ENCODE measurements at regions not wholly inside any gene's neighbourhood (a gene's known extent, or its start where the extent isn't known, plus 50 kb on each side); places are given as distances from the start of the nearest gene placed in this dataset.
A peak's percentile ranks its signal among the peaks of the same experiment; 100 is the strongest.

DNA sequence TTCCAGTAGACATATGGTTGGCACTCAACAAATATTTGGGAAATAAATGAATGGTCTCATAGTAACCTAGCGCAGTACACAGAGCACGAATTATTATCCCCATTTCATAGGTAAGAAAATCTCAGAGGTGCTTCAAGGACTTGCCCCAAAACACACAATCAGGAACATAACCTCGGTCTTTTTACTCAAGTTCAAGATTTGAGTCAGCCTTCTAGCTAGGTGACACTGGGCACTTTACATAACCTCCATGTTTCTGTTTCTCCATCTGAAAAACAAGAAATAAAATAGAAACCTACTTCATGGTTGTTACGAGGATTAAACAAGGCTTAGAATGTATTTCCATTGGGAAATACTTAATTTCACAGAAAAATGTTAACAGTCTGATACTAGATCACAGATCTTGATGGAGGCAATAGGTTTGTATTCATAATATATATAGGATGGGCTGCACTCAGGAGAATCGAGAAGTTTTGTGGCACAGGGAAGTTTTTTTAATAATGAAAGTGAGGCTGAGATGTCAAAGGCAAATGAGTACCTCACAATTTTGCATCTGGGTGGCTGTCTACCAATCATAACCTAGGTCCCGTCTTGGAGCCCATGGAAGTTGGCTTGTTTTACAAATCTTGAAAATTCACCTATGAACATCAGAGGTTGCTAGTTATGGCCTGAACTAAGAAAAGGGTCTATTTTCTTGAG lies 147.4 kb upstream of the ZC3H12C start:
- Histone ChIP-seq H3K27ac (ENCODE audit: control insufficient read depth, insufficient read depth) (peak overlapping the region; percentile 83), H2AFZ (ENCODE audit: control insufficient read depth, low read depth, low read length) (peak overlapping the region; percentile 73)
- intact Hi-C loops (cut with micrococcal nuclease; ENCODE audit: unreplicated experiment): loop anchor here (1.0 to 5.0 kb wide), 9 partner anchors 55 to 489 kb away; no protein-coding TSS in a partner anchor

More for the DNA sequence above, 147.4 kb upstream of the ZC3H12C start:
- no peaks in the 10 kb centered on the region for H3K79me2 ChIP-seq (ENCODE audit: control insufficient read depth, insufficient read depth, low read length)
- ChIA-PET POLR2A (interaction anchor here (1.4 kb wide), 2 partner anchors 24 to 80 kb away, joined by 3 to 5 read pairs; no protein-coding TSS in a partner anchor), RAD21 (ENCODE audit: unreplicated experiment) (interaction anchor here (1.0 to 7.6 kb wide), 18 partner anchors 10 to 485 kb away, joined by 3 to 186 read pairs (median 7); no protein-coding TSS in a partner anchor), SMC1A (ENCODE audit: uncharacterized antibody, unreplicated experiment) (interaction anchor here (0.9 to 7.6 kb wide), 27 partner anchors 11 to 489 kb away, joined by 3 to 127 read pairs (median 5); no protein-coding TSS in a partner anchor), CTCF (interaction anchor here (0.6 to 8.4 kb wide), 23 partner anchors 9 to 1247 kb away, joined by 3 to 251 read pairs (median 5); no protein-coding TSS in a partner anchor)
- WGBS (ENCODE audit: insufficient coverage, insufficient replicate concordance, low lambda C conversion rate, missing lambda C conversion rate): under 1% methylated on average over 6 of the region's 6 CpGs
- H4K20me1 ChIP-seq (ENCODE audit: control insufficient read depth, insufficient read depth): no peaks in the 10 kb centered on the region
- TF ChIP-seq NR2C2 (IDR thresholded peaks at IDR 0.05; ENCODE audit: borderline replicate concordance, control insufficient read depth, insufficient read length, low read depth) (no peak), IRF4 (IDR thresholded peaks at IDR 0.05; ENCODE audit: low read depth, low read length) (peak; percentile 77; the same call in 1 of the 2 replicates), RUNX3 (IDR thresholded peaks at IDR 0.05; ENCODE audit: low read length) (peak; percentile 31; the same call in 1 of the 2 replicates), JUNB (IDR thresholded peaks at IDR 0.05) (peak; percentile 71), MTA3 (IDR thresholded peaks at IDR 0.05; ENCODE audit: borderline replicate concordance, low read length) (no peak), BHLHE40 (IDR thresholded peaks at IDR 0.05; ENCODE audit: borderline replicate concordance in 1 of 2, low read depth in 2 of 2, low read length in 1 of 2) (peak in 1 of 2 experiments; percentile 24; a peak in 1 of 4 replicates), CBX5 (IDR thresholded peaks at IDR 0.05; ENCODE audit: low read depth) (peak; percentile 18; the same call in 1 of the 2 replicates), POLR2A (IDR thresholded peaks at IDR 0.05; ENCODE audit: low read depth, low read length) (no peak)
- TF ChIP-seq, protein P1, sequence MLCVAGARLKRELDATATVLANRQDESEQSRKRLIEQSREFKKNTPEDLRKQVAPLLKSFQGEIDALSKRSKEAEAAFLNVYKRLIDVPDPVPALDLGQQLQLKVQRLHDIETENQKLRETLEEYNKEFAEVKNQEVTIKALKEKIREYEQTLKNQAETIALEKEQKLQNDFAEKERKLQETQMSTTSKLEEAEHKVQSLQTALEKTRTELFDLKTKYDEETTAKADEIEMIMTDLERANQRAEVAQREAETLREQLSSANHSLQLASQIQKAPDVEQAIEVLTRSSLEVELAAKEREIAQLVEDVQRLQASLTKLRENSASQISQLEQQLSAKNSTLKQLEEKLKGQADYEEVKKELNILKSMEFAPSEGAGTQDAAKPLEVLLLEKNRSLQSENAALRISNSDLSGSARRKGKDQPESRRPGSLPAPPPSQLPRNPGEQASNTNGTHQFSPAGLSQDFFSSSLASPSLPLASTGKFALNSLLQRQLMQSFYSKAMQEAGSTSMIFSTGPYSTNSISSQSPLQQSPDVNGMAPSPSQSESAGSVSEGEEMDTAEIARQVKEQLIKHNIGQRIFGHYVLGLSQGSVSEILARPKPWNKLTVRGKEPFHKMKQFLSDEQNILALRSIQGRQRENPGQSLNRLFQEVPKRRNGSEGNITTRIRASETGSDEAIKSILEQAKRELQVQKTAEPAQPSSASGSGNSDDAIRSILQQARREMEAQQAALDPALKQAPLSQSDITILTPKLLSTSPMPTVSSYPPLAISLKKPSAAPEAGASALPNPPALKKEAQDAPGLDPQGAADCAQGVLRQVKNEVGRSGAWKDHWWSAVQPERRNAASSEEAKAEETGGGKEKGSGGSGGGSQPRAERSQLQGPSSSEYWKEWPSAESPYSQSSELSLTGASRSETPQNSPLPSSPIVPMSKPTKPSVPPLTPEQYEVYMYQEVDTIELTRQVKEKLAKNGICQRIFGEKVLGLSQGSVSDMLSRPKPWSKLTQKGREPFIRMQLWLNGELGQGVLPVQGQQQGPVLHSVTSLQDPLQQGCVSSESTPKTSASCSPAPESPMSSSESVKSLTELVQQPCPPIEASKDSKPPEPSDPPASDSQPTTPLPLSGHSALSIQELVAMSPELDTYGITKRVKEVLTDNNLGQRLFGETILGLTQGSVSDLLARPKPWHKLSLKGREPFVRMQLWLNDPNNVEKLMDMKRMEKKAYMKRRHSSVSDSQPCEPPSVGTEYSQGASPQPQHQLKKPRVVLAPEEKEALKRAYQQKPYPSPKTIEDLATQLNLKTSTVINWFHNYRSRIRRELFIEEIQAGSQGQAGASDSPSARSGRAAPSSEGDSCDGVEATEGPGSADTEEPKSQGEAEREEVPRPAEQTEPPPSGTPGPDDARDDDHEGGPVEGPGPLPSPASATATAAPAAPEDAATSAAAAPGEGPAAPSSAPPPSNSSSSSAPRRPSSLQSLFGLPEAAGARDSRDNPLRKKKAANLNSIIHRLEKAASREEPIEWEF (IDR thresholded peaks at IDR 0.05; ENCODE audit: insufficient replicate concordance, low read depth, low read length): no peak
- TF ChIP-seq, protein P2, sequence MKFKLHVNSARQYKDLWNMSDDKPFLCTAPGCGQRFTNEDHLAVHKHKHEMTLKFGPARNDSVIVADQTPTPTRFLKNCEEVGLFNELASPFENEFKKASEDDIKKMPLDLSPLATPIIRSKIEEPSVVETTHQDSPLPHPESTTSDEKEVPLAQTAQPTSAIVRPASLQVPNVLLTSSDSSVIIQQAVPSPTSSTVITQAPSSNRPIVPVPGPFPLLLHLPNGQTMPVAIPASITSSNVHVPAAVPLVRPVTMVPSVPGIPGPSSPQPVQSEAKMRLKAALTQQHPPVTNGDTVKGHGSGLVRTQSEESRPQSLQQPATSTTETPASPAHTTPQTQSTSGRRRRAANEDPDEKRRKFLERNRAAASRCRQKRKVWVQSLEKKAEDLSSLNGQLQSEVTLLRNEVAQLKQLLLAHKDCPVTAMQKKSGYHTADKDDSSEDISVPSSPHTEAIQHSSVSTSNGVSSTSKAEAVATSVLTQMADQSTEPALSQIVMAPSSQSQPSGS (IDR thresholded peaks at IDR 0.05; ENCODE audit: low read length): peak; percentile 11; the same call in 1 of the 2 replicates
- peak; percentile 73 for ATAC-seq
- in situ Hi-C loops (cut with MboI): no loop called here
- H3K9me3 ChIP-seq (replicated peaks; ENCODE audit: control insufficient read depth, insufficient read depth, low read length): peaks cover 17% of the 10 kb centered on the region; the same call in 2 of the 3 replicates
- H3K9ac ChIP-seq (ENCODE audit: control insufficient read depth, insufficient read depth, low read length): peak overlapping the region; percentile 58
- H3K4me3 ChIP-seq: peak overlapping the region; percentile 50; the same call in 1 of the 2 replicates
- DNase-seq (ENCODE audit: low read depth, low spot score): no peak
- H3K36me3 ChIP-seq (ENCODE audit: control insufficient read depth in 2 of 2, insufficient read depth in 2 of 2, low read length in 1 of 2): no peaks in the 10 kb centered on the region
- no peaks in the 10 kb centered on the region for H3K27me3 ChIP-seq (replicated peaks in 1 of 2; ENCODE audit: control insufficient read depth in 2 of 2, insufficient read depth in 2 of 2, low read length in 1 of 2)
- TSS peak; percentile 74 for BruUV-seq (replicated peaks)
- peaks cover 6% of the 10 kb centered on the region; the same call in 1 of the 2 replicates for H3K4me1 ChIP-seq (ENCODE audit: control insufficient read depth, insufficient read depth, low read length)
- FAIRE-seq: no peak
- H3K4me2 ChIP-seq (ENCODE audit: control insufficient read depth, insufficient read depth): peak overlapping the region; percentile 81
